Activated CD8-positive, alpha-beta memory T cell treated with anti-CD3 and anti-CD28 coated beads, Interleukin-2, amount 50 U/mL, for 4 hours (primary cell): ENCODE measurements at regions not wholly inside any gene's neighbourhood (a gene's known extent, or its start where the extent isn't known, plus 50 kb on each side); places are given as distances from the start of the nearest gene placed in this dataset.

ENCODE experiments used
- DNase-seq: peaks from one replicate; pipeline ENCODE4 v3.0.0-alpha.2; 2020

DNA sequence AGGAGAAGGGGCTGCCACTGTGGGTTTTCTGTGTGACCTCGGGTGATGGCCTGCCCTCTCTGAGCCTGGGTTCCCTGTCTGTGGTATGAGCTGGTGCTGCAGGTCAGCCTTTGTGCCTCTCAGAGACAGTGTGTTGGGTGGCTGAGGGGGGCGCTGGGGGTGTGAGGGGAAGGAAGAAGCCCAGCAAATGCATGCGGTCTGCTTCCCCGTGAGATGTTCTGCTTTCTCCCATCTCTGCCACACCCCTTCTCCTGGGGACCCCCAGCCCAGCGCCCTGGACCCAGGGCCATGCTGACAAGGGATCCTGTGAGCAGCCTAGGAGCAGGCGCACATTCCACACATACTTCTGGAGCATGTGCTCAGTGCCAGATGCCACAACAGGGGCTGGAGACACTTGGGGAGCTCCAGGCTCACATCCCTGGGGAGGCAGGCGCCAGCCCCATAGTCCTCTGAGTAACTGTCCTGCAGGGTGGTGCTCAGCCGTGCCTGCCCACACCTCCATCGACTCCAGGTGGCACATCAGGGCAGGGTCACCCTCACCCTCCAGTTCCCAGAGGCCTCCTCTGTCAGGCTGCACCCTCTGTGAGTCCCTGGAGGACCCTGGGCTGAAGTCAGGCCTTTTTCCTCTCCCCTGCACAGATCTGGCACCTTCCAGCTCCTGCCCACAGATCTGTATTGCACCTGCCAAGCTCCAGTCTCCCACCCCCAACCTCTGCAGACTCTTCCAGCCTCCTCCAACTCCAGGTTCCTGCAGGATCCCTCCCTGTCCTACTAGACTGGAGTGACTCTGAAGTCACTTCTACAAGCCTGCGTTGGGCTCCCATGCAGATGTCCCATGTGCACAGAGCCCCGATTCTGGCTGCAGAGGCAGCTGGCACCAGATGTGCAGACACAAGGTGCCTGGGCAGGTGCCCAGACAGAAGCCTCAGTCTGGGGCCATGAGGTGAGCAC is 205.6 kb downstream of the KIF26A start:
- DNase-seq, result peak; percentile 12

DNA sequence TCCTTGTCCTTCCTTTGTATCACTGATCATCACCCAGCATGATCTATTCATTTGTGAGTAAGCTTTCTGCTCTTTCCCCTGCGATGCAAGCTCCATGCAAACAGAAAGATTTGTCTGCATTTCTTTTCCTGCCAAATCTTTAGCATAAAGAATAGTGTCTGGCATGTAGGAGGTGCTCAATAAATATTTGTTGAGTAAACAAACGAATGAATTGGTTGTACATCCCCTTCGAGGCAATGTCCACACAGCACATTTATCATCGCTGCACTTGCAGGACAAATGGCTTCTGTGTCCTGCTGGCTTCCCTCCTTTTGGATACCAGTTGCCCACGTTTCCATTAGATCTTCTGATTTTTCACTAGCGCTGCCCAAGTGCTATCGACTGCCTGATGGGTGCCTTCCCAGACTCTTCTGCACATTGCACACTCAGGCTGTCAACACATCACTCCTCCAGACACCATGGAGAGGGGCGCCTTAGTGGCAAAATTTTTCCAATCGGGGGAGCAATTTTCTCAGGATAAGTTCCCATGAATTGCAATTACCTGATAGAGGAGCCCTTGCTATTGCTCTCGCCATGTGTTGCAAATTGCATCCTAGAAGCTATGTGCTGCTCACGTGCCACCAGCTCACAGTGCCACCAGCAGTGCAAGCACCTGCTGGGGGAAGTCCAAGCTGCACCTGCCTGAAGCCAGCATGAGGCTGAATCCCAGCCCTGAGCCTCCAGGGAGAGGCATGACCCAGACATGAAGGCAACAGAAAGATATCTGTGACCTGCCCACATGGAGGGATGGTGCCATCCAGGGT is 206.6 kb downstream of the KIF26A start:
- no peak for DNase-seq

DNA sequence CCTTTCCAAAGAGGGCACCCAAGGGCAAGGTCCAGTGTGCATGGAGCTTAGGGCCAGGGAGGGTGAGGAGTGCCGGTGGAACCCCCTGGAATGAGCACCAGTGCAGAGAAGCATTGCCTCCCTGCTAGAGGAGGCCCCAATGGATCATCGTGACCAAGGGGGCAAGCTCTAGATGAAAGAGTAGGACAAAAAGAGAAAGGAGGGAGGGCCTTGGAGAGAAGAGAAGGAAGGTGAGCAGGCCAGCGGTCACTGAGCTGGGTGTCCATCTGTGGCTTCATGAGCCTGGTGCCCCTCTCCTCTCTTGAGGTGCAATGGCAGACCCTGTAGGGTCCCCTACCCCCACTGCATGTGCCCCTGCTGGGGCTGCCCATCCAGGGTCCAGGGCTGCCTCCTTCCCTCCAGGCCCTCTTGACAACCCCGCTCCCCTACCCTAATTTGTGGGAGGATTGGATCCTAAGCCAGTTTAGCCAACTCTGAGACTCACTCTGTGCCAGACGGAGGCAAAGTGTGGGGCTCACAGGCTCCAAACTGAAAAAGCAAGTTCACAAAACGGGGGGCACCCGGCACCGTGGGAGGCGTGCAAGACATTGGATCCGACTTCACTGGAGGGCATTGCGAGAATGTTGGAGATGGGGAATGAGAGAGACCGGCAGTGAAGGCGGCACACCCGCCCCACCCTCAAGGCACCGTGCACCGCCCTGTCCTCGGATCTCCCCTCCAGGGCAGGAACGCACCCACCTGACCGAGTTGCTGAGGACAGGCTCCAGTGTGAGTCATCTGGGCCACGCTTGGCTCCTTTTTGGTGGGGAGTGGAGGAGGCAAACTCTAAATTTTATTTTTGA is 207.5 kb downstream of the KIF26A start:
- no peak for DNase-seq

DNA sequence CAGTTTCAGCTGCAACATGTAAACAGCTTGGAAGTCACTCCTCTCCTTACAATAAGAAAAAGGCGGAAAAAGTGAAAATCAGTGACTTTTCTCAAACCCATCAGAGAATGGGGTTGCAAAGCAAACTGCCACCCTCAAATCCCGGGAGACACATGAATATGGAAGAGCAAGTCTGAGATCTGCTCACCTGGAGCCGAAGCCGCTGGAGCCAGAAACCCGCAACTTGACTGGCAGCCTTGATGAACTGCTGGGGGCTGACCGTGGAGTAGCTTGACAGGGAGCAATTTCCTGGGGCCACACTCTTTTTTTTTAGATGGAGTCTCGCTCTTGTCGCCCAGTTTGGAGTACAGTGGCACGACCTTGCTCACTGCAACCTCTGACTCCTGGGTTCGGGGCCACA is 208.2 kb downstream of the KIF26A start:
- DNase-seq, result no peak

DNA sequence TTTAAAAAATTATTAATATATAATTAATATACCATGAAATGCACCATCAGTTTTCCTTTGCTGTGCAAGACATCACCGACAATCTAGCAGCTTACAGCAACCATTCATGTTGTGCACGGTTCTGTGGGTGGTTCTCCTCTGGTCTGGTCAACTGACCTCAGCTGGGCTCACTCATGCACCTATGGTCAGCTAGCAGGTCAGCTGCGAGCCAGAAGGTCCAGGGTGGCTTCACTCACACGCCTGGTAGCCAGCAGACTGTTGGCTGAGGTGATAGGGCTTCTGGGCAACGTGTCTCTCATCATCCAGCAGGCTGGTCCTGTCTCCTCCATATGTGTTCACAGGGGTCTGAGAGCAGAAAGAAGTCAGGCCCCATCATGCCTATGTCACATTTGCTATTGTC is 210.4 kb downstream of the KIF26A start:
- peak; percentile 7 for DNase-seq

DNA sequence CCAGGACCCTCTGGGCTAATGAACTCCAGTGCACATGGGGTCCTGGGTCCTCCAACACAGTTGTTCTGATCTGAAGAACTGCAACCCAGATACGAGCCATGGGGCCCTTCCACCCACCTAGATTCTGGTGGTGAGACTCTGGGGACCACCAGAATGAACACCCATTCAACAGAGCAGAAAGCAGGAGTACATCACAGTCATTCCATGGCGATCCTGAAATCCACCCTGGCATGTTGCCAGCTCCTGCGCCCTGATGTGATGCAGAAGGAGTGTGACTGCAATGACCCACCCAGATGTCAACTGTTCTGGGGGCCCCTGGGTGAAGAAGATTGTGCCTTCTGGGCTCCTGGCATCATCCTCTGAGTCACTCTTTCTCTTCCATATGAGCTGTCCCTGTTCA is 211.6 kb downstream of the KIF26A start:
- DNase-seq, result peak; percentile 2

DNA sequence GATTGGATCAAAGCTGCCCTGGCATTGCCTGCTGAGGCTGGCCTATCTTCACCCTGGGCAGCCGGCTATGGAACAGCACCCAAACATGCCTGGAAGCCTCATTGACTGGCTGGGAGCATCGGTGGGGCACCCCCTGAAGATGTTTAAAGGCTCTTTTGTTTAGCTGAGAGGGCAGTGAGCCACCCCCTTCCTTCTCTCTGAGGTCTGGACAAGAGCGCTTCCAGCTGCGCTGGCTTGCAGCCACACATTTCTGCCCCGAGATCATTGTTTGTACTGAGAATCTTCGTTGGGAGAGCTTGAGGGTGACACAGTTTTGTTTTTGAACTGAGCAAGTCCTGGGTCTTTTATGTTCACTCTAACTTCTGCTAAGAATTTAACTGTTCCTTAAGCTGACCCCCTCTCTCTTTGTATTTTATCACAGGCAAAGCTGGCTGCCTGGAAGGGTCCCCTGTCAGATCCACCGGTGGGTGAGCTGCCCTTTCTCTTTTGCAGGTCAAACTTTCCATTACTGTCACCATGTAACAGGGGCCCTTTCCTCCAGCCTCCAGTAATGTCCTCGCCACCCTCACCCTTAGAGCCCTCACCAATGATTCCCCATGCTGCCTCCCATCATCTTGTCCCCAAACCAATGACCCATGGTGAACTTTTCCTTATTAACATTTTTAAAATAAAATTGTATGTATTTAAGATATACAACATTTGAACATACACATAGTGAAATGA is 212.2 kb downstream of the KIF26A start:
- peak; percentile 2 for DNase-seq

DNA sequence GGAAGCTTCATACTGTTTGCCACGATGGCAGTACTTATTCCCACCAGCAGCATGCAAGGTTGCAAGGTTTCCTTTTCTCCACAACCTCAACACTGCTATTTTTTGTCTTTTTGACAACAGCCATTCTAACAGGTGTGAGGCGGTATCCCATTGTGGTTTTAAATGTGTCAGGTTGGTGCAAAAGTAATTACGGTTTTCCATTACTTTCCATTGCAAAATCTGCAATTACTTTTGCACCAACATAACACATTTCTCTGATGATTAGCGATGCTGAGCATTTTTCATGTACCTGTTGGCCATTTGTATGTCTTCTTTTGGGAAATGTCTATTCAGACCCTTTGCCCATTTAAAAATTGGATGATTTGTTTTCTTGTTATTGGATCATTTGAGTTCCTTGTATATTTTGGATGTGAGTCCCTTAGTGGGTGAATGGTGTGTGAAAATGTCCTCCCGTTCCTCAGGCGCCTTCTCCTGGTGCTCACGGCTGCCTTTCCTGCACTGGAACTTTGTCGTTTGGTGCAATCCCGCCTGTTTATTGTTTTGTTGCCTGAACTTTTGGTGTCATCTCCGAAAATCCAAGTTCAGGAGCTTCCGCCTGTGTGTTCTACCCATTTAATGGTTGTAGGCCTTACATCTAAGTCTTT is 213.6 kb downstream of the KIF26A start:
- DNase-seq, result no peak

DNA sequence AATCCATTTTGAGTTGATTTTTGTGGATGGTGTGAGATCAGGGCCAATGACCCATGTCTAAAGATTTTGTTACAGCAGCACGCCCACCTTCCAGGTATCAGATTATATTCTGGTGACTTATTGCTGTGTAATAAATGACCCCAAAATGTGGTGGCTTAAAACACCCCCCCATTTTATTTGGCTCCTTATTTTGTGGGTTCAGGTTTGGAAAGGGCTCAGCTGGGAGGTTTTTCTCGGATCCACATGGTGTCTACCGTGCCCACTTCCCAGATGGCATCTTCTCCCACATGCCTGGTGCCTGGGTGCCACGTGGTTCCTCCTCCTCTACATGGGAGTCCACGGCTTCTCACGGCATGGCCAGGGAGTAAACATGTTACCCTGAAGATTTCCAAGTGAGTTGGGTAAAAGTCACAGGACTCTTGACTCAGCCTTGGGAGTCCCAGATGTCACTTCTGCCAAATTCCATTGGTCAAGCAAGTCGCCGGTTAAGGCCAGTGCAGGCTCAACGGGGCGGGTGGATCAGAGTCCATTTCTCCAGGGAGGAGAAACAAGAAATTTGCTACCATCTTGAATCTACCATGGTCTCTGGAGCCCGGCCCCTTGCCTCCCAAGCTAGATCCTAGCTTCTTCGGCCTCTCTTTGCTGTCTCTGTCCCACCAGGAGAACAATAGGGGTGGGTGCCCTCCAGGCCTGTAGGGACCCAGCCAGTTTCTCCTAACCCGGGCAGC is 214.3 kb downstream of the KIF26A start:
- DNase-seq, result peak; percentile 4

DNA sequence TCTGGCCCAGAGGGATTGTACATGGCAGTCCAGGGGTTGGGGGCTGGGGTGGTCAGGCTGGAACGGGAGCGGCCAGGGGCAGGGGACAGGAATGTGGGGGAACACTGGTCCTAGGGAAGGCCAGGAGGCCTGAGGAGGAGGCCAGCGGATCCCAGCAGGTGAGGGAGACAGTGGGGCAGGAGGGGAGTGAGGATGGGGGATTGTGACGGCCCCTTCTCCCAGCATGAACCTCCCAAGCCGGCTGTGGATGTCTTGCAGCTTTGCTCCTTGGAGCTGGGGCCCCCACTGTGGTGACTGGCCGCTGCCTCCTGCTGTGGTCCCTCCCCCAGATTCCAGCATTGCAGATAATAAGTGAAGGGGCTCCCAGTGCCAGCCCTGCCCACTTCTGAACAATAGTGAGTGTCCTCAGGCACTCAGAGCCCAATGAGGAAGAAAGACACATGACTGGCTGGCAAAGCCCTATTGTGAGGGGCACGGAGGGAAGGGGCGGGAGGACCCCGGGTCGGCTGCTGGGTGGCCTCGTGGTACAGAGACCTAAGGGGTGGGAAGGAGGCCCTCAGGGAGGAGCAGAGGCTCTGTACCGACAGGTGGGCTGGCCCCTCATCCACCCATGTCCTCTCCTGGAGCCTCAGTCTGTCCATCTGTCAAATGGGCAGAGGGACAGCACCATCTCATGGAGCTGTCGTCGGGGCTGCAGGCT is 215.0 kb downstream of the KIF26A start:
- DNase-seq, result peak; percentile 11

DNA sequence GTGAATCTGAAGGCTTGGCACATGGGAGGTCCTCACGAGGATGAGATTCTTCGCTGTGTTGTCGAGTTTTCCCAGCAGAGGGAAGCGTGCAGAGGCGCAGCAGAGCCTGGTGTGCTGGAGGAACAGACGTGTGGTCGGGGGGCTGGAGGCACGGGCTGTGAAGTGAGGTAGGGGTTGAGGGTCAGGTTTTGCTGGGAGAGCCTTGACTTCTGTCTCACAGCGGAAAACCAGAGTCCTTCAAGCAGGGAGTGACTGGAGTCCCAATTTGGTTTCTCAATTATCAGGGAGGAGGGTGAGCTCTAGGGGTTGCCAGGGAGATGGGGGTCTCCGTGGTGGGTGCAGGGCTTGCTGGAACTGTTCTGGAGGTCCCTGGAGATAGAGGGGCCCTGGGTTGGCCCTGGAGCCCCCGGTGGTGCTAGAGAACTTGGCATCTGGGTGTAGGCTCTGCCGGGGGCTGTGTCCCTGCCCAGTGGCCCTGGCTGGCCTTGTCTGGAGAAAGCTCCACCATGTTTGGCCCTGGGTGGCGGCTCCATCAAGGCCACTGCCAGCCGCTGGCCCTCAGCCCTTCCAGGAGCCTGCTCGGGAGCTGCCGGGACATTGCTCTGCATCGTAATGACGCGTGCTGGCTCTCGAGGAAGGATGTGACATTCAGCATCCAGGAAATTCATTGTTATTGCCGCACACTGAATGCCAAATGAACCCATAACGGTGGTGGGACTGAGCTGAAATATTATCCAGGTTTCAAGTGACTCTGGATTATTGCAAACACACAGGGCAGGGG is 215.7 kb downstream of the KIF26A start:
- DNase-seq, result peak; percentile 7

DNA sequence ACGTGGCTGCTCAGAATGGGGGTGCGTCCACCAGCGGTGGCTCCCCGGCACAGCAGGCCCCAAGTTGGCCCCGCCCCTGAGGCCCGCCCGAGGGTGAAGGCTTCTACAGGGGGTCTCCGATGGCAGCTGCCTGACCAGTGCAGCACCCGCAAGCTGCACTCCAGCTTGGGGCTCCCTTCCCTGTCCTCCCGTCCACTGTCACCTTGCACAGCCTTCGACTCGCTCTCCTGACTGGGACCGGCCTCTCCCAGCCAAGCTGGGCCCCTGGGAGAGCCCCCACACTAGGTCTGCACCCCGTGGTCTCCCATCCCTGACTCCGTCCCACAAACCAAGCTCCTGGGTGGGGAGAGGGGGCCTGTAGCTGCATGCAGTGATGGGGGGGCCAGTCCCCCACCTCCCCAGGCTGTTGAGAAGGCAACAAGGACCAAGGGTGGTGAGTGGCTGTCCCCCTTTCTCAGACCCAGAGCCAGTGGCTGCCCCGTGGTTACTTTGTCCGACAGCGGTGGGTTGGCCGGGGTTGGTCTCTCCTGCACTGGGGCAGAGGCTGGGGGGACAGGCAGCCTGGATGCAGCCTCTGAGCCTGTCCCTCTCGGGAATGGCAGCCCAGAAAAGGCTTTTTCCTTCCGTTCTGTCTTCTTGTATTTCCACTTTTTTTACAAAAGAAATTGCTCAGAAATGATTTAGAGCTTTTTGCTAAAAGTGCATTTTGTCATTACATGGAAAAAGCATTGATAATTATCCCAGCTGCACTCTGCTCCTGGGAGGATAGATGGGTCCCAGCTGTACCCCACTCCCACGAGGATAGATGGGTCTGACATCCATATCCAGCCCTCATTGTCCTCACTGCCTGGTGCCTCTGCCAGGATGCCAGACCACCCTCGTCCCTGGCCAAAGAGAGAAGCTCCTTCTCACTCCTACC is 217.0 kb downstream of the KIF26A start:
- DNase-seq, result peak; percentile 13

DNA sequence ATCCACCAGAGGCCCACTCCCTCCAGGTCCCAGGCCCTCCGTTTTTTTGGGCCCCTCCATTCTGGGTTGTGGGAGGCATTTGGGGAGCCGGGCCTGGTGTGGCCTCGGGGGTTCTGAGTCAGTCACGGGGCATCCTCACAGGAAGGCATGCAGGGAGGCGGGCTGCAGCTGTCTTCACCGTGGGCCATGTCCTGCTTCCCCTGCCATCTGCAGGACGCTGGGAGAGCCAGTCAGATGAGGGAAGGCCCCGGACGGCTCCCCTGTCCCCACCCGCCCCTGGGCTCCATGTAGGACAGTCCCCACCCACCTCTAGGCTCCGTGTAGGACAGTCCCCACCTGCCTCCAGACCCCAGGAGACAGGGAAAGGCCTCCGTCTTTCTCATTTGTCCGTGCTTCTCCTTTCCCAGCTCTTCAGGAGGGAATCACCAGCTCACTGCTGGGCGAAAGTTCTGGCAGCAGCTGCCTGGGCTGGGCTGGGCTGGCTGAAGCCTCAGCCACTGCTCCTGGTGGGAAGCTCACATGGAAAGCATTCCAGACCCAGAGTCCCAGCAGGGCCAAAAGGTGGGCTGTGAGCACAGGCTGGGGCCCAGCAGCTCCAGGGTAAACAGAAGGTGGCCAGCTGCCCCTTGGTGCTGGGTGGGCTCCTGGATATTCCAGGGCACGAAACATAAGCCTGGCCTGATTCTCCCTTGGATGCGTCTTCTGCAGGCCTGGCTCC is 217.8 kb downstream of the KIF26A start:
- peak; percentile 8 for DNase-seq

DNA sequence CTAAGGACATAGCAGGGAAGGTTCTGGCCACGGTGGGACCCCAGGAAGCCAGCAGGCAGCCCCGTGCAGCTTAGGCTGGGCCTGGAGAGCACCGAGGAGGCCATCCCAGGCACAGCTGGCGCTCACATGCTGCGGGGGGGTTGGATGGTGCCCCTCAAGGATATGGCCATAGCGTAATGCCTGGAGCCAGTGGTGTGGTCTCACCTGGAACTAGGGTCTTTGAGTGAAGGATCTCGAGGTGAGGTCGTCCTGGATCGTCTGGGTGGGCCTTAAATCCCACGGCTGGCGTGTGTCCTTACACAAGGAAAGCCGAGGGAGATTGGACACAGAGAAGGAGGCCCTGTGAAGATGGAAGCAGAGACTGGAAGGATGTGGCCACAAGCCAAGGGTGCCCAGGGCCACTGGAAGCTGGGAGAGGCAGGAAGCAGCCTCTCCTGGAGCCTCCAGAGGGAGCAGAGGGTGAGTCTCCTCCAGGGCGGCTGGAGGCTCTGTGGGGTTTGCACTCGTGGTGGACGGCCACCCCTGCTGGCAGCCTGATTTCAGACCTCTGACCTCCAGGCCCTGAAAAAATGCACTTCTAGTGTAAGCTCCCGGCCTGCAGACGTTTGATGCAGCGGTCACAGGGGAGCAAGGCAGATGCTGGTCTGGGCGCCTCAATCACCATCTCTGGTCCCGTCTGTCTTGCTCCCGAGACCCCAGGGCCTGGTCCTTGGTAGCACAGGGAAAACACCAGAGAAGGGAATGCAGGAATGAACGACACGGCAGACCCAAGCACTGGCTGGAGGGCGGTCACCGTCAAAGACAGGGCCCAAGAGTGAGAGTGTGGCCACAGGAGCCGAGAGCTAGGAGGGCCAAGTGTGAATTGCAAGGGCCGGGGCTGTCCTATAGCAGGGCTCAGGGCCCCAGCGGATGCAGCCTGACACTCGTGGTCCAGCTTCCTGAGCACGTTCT is 218.6 kb downstream of the KIF26A start:
- peak; percentile 7 for DNase-seq

DNA sequence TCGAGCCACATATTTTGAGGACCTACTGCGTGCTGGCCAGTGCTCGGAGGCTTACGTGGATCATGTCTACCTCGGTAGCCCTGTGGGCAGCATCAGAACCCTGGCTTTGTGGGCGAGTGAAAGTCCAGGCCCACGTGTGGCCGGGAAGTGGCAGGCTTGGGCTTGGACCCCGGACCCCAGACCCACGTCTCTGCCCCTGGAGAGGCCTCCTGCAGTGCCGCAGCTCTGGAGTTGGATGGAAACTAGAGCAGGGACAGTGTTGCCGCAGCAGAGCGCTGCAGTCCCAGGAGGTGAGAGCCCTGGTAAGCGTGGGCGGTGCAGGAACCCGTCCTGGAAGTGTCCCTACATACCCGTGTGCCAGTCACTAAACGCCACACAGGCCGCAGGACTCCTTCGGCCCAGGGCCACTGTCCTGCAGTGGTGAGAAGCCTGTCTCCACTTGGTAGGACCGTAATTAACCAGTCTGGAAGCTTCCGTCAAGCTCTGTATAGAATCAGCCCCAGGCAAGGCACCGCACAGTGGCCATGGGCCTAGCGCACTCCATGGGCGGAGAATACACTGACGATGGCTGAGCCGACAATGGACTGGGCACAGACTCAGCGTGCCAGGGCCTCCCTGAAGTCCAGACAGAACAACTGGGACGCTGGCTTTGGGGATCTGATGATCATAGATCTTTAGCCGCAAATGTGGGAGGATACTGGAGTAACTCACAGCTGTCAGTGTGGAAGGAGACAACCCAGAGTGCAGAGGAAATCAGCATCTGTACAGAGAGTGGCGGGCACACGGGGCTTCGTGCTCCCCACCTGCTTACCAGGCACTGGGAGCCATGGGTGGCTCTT is 219.5 kb downstream of the KIF26A start:
- peak; percentile 8 for DNase-seq
